ENCODE measurements at regions not wholly inside any gene's neighbourhood (a gene's known extent, or its start where the extent isn't known, plus 50 kb on each side); places are given as distances from the start of the nearest gene placed in this dataset.

DNA sequence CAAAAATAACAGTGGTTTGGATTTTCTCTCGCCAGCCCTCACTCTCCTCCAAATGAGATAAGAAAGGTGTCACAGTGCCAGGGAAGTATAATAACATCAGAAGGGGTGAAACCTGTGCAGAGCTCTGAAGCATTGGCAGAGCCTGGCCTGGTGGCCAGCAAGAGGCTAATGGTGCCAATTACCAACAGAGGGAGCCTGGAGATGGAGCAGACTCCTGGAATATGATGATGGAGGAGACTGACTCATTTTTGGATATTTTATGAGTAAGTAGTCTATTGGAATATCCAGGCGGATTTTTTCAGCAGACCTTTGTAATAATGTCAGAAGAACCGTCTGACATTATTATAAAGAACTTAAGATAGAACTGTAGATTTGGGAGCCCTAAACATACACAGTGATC is 442.6 kb upstream of the MARCKS start:
- peak; percentile 92 for DNase-seq (ENCODE audit: low read depth)

DNA sequence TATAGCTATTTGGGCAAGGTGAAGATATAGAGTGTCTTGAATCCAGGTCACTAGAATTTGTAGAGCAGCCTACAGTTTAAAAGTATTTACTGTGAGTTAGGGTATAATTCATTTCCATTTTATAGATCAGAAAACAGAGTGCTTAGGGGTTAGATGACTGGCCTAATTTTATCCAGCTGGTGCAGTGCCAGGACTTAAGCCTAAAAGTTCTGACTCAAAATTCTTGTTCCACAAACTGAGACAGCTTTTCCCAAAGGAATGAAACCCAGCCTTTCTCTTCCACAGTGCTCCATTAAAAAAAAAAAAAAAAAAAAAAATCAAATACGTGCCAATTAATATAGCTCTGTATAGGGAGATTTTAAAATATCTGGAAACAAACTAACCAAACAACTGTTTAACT is 441.0 kb upstream of the MARCKS start:
- DNase-seq (ENCODE audit: low read depth): no peak

DNA sequence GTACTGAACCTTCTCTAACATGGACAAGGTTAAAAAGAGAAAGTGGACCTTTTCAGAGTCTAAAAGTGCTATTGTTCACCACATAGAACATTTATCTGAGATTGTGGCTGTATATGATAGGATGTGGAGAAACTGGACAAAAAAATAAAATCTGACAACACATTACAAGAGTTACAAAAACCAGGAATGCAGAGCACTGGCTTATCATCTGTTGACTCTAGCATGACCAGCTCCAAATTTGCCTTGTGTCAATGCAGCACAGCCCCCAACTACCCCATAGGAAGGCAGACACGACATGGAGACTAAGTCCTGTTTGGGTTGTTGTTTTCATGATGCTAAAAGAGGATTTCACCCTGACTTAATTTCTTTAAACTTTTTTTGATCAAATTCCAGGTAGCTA is 436.9 kb upstream of the MARCKS start:
- DNase-seq (ENCODE audit: low read depth): no peak

DNA sequence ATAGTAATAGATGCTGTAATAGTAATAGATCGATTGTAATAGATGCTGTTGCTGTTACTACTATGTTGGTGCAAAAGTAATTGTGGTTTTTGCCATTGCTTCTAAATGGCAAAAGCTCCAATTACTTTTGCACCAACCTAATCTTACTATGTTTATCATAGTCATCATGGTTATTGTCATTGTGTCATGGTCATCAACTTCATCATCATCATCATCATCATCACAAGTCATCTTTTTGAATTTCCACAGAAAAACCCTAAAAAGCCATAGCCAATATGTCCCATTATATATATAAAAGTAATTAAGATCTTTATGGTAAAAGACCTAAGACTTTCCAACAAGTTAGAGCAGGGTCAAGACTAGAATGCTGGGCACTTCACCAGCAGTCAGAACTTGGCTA is 435.1 kb upstream of the MARCKS start:
- DNase-seq (ENCODE audit: low read depth): no peak

DNA sequence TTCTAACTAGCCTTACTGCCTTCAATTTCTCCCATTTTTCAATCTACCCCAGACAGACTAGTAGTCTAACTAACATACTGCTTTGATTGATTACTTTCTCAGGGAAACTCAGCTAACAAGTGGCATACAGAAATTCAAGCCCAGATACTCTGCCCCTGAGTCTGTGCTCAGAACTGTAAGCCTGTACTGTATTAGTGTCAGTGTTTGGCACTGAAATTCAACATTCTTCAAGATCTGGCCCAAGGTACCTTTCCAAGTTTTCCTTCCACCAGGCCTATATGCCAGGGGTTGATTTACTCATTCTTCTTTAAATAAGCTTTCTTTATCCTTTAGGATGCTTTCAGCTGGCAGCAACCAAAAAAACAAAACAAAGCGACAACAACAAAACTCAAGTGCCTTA is 433.2 kb upstream of the MARCKS start:
- no peak for DNase-seq (ENCODE audit: low read depth)

DNA sequence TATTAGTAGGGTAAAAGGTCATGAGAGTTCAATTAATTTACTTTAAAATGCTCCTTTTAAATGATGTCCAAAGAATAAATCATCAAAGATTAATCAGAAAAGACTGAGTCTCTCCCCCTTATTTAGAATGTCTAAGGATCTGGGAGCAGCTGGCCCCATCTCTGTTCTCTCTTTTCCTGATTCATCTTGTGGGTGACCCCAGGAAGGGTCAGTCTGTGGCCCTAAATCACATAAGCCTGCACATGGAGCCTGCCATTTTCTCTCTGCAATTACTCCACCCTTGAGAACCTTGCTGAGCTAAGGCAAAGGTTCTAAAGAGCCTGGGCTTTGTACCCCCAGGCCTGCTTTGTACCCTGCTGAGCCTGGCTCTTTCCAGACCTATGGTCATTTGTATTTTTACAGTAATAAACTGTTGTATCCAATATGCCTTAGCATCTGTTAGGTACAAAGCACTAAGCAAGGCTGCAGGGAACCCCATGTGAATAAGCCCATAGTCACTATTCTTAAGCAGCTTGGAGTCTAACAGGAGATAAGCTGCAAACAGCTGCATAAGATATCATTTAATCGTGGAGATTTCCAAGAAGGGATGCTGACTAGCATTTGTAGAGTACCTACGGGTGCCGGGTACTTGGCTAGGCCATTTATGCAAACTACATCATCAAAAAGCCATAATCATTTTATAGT is 431.0 kb upstream of the MARCKS start:
- no peak for DNase-seq (ENCODE audit: low read depth)

DNA sequence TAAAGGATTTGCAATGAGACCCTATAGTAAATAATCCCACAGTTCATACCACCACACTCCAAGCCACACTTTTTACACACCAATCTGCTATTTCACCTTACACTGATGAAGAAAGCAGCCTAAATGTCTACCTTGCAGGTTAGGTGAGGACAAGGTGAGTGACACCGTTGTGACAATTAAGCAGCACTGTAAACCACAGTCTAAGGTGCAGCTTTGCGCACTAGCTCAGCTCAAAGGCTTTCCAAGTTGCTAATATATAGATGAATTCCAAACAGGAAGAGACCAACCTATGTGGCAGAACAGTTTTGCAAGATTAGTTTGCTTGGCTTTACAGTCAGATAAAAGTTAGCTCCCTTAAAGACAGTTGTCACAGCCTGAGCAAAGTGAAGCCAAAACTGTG is 429.5 kb upstream of the MARCKS start:
- DNase-seq (ENCODE audit: low read depth): no peak

DNA sequence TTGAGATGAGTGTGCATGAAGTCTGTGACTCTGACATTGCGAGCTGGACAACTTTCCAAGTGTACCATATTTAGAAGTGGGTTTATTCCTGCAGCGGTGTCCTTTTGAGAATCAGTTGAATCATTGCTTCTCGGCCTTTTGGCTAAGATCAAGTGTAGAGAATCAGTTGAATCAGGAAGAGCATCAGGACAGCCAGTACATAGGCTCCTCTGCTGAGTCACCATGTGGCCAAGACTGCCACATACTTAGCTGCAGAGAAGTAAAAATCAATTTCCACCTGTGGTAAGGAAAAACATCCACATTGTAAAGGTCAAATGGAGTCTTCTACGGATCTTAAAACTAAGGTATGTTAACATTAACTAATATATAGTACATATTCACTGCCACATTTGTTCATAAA is 428.4 kb upstream of the MARCKS start:
- DNase-seq (ENCODE audit: low read depth): peak; percentile 42

DNA sequence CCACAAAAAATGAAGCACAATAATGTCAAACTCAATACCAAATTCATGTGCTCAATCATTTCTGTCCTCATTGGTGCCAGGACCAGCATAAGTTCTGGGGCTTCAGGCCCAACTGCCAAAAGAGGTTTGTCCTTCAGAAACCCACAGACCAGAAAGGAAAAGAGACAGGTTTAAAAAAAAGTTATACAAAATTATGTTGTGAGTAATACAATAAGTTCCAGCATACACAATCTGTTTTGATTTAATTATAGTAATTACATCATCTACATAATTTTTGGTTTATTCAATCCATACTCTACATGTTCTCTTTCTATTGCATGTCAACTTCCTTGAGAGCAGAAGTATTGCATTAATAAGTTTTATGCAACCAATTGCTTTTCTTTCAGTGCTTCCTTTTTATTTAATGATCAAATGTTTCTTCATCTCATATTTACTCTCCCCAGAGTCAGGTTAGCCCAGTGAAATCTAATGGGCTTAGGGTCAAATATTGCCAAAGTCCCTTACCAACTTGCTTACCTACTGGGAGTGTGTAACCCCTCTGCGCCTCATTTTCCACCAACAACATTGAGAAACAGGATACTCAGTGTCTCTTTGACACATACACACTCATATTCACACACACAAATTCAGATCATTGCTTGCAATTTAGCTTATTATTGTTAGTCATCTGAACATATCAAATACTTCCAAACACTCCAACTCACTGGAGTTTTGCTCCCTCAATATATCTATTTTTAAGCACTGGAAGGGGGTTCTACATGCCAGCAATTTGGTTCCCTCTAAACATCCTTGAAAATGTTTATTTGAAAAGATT is 424.4 kb upstream of the MARCKS start:
- no peak for DNase-seq (ENCODE audit: low read depth)

DNA sequence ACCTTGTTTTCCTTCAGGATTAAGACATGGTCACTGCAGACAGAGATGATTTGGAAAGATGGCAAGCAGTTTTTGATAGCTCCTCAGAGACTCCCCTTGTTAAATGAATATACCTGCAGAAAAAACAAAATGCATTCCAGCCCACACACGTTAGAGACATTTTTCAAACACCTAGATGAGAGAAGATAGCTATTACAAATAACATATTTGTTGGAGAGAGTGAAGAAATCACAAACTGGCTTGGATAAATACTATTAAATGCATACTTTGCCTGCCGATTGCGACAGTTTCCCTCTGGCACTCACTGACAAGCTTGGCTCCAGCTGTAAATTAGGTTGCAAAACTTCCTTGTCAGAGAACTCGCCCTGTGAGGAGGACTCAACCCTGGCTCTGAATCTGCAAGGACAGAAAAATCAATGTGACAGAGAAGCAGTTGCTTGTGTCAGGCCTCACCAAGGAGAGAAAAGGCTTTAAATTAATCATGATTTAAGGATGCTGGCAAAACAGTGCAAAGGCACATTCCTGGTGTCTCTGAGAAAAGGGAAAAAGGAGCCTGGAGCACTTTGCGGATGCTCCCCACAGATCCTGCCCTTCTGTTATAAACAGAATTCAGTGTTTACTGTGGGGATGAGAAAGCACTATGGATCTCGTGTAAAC is 423.7 kb upstream of the MARCKS start:
- peak; percentile 35 for DNase-seq (ENCODE audit: low read depth)

DNA sequence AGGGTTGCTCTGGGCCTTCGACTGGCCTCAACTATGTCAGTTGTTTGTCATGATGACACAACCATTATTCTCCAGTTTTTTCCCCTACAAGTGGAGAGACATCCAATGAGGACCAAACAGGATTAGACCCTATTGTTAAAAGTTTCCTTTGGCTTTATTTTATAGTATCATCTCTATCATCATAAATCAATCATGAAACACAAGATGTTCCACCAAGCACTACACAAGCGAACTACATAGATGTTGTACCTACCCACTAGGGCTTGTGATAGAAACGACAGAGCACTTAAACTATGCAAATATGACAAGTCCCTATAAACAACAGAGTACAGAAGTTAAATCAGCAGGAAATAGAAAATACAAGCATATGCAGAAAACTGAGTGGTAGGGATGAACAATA is 422.5 kb upstream of the MARCKS start:
- DNase-seq (ENCODE audit: low read depth): no peak

DNA sequence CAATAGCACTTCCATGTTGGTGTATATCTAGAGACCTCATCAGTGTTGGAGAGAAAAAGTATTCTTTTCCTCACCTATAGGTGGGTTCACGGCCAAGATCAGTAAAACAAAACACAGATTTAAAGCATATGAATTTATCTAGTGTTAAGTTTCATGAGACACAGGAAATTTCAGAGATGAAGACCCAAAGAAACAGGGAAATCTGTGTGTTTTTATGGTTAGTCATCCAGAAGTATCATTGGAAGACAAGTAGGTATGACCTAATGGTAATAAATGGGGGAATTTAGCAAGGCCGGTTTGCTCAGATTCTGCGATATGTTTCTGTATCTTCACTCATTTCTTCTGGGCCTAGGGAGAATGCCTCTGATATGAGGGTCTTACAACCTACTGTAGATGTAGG is 419.6 kb upstream of the MARCKS start:
- peak; percentile 46 for DNase-seq (ENCODE audit: low read depth)

DNA sequence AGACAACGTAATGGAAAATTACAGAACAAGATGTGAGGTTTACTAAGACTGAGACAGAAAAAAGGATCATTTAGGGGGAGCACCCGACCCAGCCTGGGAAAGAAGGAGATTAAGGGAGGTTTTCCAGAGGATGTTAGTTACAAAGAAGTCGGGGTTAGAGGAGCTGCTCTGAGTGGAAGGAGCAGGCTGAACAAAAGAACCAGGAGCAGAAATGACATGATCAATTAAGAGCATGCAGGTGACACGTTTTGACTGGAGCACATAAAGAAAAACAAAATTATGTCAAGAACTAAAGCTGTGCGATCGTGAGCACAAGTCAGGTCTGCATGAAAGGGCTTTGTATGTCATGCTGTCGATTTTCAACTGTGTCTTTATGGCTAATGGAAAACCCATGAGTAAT is 417.3 kb upstream of the MARCKS start:
- DNase-seq (ENCODE audit: low read depth): no peak

DNA sequence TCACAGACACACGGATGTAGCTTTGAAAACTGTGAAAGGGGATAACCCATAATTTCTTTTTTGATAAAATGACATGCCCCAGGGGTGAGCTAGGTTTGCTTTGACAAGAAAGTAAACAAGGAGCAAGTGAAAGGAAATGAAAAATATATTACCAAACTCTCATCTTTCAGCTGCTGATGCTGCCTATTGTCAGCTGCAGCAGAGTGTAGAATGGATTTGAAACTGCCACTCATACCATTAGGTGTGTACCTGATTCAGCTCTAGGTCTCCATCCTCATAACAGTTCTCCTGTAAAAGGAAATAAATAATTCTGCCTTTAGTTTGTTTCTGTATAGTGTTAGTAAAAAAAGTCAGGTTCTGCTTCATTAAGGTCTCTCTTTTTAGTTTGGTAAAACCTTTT is 415.1 kb upstream of the MARCKS start:
- DNase-seq (ENCODE audit: low read depth): no peak

DNA sequence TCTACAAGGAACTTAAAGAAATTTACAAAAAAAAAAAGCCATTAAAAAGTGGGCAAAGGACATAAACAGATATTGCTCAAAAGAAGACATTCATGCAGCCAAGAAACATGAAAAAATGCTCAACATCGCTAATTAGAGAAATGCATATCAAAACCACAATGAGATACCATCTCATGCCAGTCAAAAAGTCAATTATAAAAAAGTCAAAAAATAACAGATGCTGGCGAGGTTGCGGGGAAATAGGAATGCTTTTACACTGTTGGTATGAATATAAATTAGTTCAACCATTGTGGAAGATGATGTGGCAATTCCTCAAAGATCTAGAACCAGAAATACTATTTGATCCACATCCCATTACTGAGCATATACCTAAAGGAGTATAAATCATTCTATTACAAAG is 411.9 kb upstream of the MARCKS start:
- no peak for DNase-seq (ENCODE audit: low read depth)

DNA sequence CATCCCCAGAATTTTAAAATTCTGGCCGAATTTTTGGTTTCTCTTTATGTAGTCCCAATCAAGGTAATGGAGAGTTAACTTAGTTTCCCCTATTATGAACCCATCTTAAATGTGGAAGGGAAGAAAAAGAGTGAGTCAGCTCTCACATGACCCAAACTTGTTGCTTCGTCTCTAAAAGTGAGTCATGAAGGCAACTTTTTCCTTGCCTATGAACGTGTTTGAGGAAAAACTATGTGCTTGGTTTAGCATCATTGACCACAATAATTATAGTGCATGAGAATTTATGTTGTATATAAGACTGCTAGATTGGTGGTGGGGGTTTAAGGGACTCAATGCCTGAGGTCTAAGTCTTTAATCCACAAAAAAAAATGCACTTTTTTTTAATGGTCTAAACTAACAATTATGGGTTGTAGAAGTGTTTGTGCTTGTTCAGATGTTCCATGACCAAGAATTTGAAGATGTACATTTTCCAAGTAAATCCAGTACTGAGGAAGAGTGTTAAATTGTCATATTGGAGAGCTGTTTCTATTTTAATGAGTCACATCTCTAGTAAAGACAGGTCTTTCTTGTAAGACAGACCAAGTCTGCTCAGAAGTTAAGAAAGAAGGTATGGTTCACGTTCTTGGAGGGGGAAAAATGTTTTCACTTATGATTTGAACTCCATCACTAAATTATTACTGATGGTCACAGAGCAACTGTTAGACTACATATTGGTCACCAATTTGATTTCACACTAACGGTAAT is 409.9 kb upstream of the MARCKS start:
- peak; percentile 95 for DNase-seq (ENCODE audit: low read depth)

DNA sequence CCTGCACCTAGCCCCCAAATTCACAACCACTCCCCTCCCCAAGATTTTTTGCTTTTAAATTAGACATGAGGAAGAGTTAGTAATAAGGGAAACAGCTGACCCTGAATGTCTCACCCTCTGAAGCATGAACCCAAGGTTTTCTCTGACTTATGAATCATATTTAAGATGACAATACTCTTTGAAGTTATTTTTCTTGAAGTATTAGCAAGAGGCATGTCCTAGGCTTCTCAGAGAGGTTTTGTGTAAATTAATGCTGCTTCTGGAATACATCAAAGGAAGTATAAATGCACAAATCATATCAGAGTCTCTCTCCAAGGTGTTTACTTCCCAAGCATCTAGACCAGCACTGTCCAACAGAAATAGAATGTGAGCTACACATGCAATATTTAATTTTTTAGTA is 408.1 kb upstream of the MARCKS start:
- DNase-seq (ENCODE audit: low read depth): peak; percentile 90

DNA sequence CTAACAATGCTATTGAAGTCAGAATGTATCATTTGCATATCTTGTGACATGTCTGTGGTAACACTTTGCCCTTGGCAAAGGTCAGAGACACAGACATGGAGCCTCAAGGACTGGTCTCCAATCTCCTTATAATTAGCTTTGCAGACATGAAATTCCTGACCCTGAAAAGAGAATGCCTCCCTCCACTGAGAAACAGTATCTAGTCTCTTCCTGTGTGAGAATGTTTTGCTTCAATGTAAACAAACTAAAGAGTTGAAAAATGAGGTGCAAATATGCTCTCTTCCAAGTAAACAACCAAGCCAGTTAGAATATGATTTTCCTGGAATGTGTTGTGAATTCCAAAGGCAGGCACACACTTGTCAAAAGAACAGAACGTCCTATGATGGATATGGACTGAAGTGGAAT is 407.1 kb upstream of the MARCKS start:
- no peak for DNase-seq (ENCODE audit: low read depth)

DNA sequence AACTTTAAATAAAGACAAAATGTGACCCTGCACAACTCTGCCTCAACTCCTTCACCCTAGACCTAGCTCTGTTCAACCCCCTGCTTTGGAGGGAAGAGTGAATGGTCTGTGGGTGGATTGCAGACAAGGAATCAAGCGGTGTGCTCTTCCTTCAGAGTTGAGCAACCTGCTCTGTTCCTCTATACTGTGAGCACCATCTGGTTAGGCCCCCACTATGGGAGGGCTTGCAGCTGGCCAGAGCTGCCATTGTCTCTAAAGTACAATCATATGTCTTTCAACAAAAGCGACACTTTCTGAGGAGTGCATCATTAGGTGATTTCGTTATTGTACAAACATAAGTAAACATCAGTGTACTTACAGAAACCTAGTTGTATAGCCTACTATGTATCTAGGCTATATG is 406.1 kb upstream of the MARCKS start:
- no peak for DNase-seq (ENCODE audit: low read depth)

DNA sequence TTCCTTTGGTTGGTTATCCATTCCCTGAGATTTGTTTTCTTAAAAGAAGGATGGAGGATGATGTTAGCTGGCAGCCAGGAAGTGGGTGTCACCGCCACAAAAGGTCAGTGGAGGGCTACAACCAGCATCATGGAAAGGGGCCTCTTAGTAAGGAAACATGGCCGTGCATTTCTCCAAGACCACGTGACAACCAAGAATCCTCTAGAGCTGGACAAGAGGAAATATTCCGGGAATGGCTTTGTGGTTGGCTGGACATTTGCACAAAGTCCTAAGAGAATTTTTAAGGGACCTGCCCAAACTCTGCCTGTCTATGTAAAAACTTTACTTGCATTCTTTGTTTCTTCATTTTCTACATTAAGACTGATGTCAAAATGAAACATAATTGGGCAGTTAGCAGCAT is 399.9 kb upstream of the MARCKS start:
- peak; percentile 82 for DNase-seq (ENCODE audit: low read depth)

DNA sequence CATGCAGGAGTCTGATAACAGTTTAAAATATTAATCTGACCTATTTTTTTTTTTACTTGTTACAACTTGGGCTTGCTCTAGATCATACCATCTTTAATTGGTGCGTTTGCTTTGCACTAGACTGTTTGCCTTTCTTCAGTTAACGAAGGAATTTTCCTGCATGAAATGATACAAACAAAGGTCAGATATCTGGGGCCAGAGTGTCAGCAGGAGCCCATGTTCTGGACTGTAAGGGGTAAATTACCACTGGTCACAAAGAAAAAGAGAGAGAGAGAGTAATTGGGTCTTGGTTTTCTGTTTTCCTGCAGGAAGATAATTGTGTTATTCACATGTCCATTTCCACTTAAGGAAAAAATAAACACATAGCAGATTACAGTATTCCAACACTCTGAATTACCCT is 399.4 kb upstream of the MARCKS start:
- no peak for DNase-seq (ENCODE audit: low read depth)

DNA sequence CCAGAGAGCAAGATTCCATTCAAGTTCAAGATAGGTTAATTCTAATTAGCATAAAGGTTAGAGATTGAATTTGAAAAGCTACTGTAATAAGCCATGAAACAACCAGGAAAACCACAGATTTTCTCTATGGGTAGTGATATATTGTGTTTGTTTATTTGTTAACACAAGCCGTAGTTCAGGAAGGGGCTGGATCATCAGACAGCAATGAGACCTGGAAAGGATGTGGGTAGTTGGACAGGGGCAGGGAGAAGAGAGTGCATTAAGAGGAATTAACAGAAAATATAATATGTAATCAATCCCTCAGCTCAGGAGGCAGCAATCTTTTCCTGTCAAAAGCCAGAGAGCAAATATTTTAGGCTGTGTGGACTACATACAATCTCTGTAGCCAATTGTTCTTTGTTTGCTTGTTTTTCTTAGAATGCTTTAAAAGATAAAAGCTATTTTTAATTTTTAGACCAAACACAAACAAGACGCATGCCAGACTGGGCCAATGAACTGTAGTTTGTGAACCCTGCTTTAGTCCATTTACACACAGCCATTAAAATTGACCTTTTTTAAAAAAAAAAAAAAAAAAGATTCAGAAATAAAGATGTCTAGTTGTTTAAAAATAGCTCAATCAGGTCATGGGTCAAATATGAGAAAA is 398.7 kb upstream of the MARCKS start:
- peak; percentile 70 for DNase-seq (ENCODE audit: low read depth)

All from ELR (cell line).